Right lobe of liver (tissue), 6 donors: ENCODE measurements at regions not wholly inside any gene's neighbourhood (a gene's known extent, or its start where the extent isn't known, plus 50 kb on each side); places are given as distances from the start of the nearest gene placed in this dataset.
A peak's percentile ranks its signal among the peaks of the same experiment; 100 is the strongest.
"Not testable (repeated sequence)": the region's sequence is repeated elsewhere in the genome, so short reads cannot be mapped to it uniquely, and the experiment has no call there.

Experiments used
- ATAC-seq, 4 donors: fragments of 200-7000 bp; cut with Tn5 transposase; one replicate each; pipeline ENCODE4 v1.9.1; 2020; ENCODE audit warnings: mild to moderate bottlenecking in 4 of 4, moderate library complexity in 4 of 4
- DNase-seq, 3 donors: peaks; one replicate each; pipeline ENCODE4 v3.0.0-alpha.2; 2020
- H3K27ac ChIP-seq, 3 donors: fragments of 200-600 bp; one replicate each; pipeline ENCODE4 v1.8.0; 2022
- H3K27me3 ChIP-seq, 2 donors: fragments of 200-600 bp; one replicate each; pipeline ENCODE4 v1.8.0; 2022
- H3K36me3 ChIP-seq, 4 donors: fragments of 200-600 bp; sonication (generic) in 1 of 4; one replicate each; pipeline versions ENCODE4 v1.5.1 to v1.8.0; 2017 to 2022; ENCODE audit warnings: control low read depth in 1 of 4
- H3K4me1 ChIP-seq, 4 donors: fragments of 200-600 bp; sonication (generic) in 1 of 4; one replicate each; pipeline versions ENCODE4 v1.5.1 to v1.8.0; 2017 to 2022; ENCODE audit warnings: control low read depth in 1 of 4
- H3K4me3 ChIP-seq, 3 donors: fragments of 200-600 bp; one replicate each; pipeline ENCODE4 v1.8.0; 2022
- H3K9me3 ChIP-seq, 4 donors: fragments of 200-600 bp; sonication (generic) in 1 of 4; one replicate each; pipeline versions ENCODE4 v1.5.1 to v1.8.0; 2017 to 2022; ENCODE audit warnings: control low read depth in 1 of 4
- CTCF ChIP-seq, 4 donors: fragments of 200-600 bp in 3 of 4; fragments of 450-650 bp in 1 of 4; IDR thresholded peaks; one replicate each; pipeline versions ENCODE4 v1.5.1 to v1.8.0; 2016 to 2022; ENCODE audit warnings: antibody characterized with exemption in 4 of 4, mild to moderate bottlenecking in 2 of 4
- POLR2A ChIP-seq: fragments of 450-650 bp; IDR thresholded peaks from one replicate; pipeline ENCODE4 v1.6.1; 2017; ENCODE audit warnings: antibody characterized with exemption, mild to moderate bottlenecking
- WGBS: methylation state at CpG from one replicate; pipeline ENCODE4 v1.1.6; 2018; ENCODE audit warnings: low coverage, low lambda C conversion rate; ENCODE audit not compliant: insufficient coverage; ENCODE audit errors: missing lambda C conversion rate; 5-methylcytosine and 5-hydroxymethylcytosine counted together
- intact Hi-C, 2 donors: fragments of 100-400 bp; cut with DNase I; formaldehyde crosslinking; loops; one replicate each; pipeline versions ENCODE4 v1.11.2 to v1.14.1; 2022
- donor health status: DM: no; HTN: yes; CAD: no.
- donor health status: DM: no; HTN: no; CAD: no.
- donor health status: DM: no; HTN: no; CAD: no.
- donor health status: DM: no; HTN: yes; CAD: no.
- donor health status: DM: no; HTN: yes; CAD: no.

DNA sequence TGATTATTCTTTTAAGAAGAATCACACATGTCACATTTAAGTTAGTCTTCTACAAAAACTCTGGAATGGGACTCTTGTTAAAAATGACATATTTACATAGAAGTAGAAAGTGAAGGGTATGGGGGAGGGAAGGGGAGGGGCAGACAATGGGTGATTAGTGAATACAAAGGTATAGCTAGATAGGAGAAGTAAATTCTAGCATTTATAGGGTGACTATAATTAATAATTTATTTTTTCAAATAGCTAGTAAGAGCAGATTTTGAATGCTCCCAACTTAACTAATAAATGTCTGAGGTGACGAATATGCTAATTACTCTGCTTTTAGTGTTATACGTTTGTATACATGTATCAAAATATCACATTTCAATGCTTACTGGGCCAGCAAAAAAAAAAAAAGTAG lies 59.4 kb downstream of the BLTP3B start:
- intact Hi-C loops, result no loop called here
- no peak for ATAC-seq

DNA sequence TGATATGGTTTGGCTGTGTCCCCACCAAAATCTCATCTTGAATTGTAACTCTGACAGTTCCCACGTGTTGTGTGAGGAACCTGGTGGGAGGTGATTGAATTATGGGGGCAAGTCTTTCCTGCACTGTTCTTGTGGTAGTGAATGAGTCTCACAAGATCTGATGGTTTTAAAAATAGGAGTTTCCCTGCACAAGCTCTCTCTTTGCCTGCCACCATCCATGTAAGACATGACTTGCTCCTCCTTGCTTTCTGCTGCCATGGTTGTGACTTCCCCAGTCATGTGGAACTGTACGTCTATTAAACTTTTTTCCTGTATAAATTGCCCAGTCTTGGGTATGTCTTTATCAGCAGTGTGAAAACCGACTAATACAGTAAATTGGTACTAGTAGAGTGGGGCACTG lies 63.9 kb downstream of the BLTP3B start:
- H3K27ac ChIP-seq, H3K9me3 ChIP-seq, H3K27me3 ChIP-seq, ATAC-seq, H3K4me1 ChIP-seq, intact Hi-C loops, DNase-seq, H3K4me3 ChIP-seq: not testable (repeated sequence)
- peaks cover 0 to 19% (median 6%) of the 10 kb centered on the region in 4 donors for H3K36me3 ChIP-seq
- 87% methylated on average over 3 of the region's 3 CpGs for WGBS

More for the DNA sequence above, 59.4 kb downstream of the BLTP3B start:
- TF ChIP-seq CTCF (IDR thresholded peaks at IDR 0.05), result no peak
- TF ChIP-seq POLR2A, result no peak
- Histone ChIP-seq H3K4me1 (no peaks in the 10 kb centered on the region), H3K27me3 (no peaks in the 10 kb centered on the region), H3K27ac (no peak overlapping the region), H3K9me3 (no peaks in the 10 kb centered on the region), H3K36me3 (peaks cover 0 to 19% (median 6%) of the 10 kb centered on the region in 4 donors), H3K4me3 (no peak overlapping the region)
- 93% methylated on average over 2 of the region's 2 CpGs for WGBS
- DNase-seq, result no peak

DNA sequence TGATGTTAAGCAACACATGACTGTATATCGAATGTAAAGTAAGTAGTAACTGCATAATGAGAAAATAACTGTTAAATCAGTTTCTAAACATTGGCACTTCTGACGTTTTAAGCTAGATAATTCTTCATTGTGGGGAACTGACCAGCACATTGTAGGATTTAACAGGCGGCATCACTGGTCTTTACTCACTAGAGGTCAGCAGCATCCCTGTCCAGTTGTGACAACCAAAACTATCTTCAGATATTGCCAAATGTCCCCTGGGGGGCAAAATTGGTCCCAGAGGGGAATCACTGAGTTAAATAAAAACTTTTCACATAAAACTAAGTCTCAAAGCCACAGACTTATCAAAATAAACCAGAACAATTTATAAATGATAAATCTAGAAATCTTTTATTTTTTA lies 65.3 kb downstream of the BLTP3B start:
- peak in 3 of 4 donors; percentile 42 to 46 (median 45) for ATAC-seq
- Histone ChIP-seq H3K36me3 (peaks cover 0 to 14% (median 4%) of the 10 kb centered on the region in 4 donors), H3K27me3 (no peaks in the 10 kb centered on the region), H3K9me3 (no peaks in the 10 kb centered on the region), H3K4me3 (no peak overlapping the region), H3K27ac (no peak overlapping the region), H3K4me1 (no peaks in the 10 kb centered on the region)
- DNase-seq, result no peak
- 69% methylated on average over 3 of the region's 3 CpGs for WGBS
- TF ChIP-seq POLR2A (no peak), CTCF (IDR thresholded peaks at IDR 0.05) (peak in 3 of 4 donors; percentile 21 to 32 (median 32))
- intact Hi-C loops, result no loop called here

- intact Hi-C loops, result no loop called here
- H3K27me3 ChIP-seq, result no peaks in the 10 kb centered on the region
- no peak for ATAC-seq
- DNase-seq, result no peak
- no peaks in the 10 kb centered on the region for H3K4me1 ChIP-seq
- no peak overlapping the region for H3K4me3 ChIP-seq
- no peak overlapping the region for H3K27ac ChIP-seq
- TF ChIP-seq CTCF (IDR thresholded peaks at IDR 0.05) (no peak), POLR2A (no peak)
- H3K36me3 ChIP-seq, result peaks cover 0 to 5% (median 0%) of the 10 kb centered on the region in 4 donors
- no peaks in the 10 kb centered on the region for H3K9me3 ChIP-seq
- WGBS, result 100% methylated on average over 2 of the region's 2 CpGs
These were observed 67.1 kb downstream of the BLTP3B start for GRCh38 chr12:100075598-100075997.

- H3K27me3 ChIP-seq, result no peaks in the 10 kb centered on the region
- 76% methylated on average over 1 of the region's 1 CpG for WGBS
- intact Hi-C loops, result no loop called here
- H3K9me3 ChIP-seq, result no peaks in the 10 kb centered on the region
- ATAC-seq (no peak), DNase-seq (no peak)
- H3K4me1 ChIP-seq, result no peaks in the 10 kb centered on the region
- H3K4me3 ChIP-seq, result no peak overlapping the region
- no peak overlapping the region for H3K27ac ChIP-seq
- TF ChIP-seq CTCF (IDR thresholded peaks at IDR 0.05), result no peak
- TF ChIP-seq POLR2A, result no peak
- peaks cover 0 to 11% (median under 1%) of the 10 kb centered on the region in 4 donors for H3K36me3 ChIP-seq
These were observed 72.9 kb downstream of the BLTP3B start for GRCh38 chr12:100069795-100070194.
